MM.1S (cell line): ENCODE measurements at regions not wholly inside any gene's neighbourhood (a gene's known extent, or its start where the extent isn't known, plus 50 kb on each side); places are given as distances from the start of the nearest gene placed in this dataset.

Experiments used
- DNase-seq: peaks from one replicate; pipeline ENCODE4 v3.0.0-alpha.2; 2015
- H2AFZ ChIP-seq: fragments of 300-600 bp; sonication (generic); 2 replicates; pipeline ENCODE4 v1.6.0; 2016; ENCODE audit warnings: antibody characterized with exemption, low read length
- H3F3A ChIP-seq: fragments of 300-600 bp; sonication (generic); 2 replicates; pipeline ENCODE4 v1.6.1; 2016; ENCODE audit warnings: mild to moderate bottlenecking, antibody characterized with exemption, low read length, moderate library complexity, mixed read lengths; ENCODE audit not compliant: insufficient read depth
- H3K27ac ChIP-seq: fragments of 300-600 bp; sonication (generic); 2 replicates; pipeline ENCODE4 v1.5.1; 2016; ENCODE audit warnings: mild to moderate bottlenecking, low read length
- H3K27me3 ChIP-seq: fragments of 300-600 bp; sonication (generic); replicated peaks from 2 replicates; pipeline ENCODE4 v1.6.0; 2016; ENCODE audit warnings: low read length; ENCODE audit not compliant: insufficient read depth
- H3K36me3 ChIP-seq: fragments of 300-600 bp; sonication (generic); replicated peaks from 2 replicates; pipeline ENCODE4 v1.6.1; 2016; ENCODE audit warnings: mild to moderate bottlenecking, low read length, mixed read lengths; ENCODE audit not compliant: insufficient read depth
- H3K4me1 ChIP-seq: fragments of 300-600 bp; sonication (generic); 2 replicates; pipeline ENCODE4 v1.6.1; 2016; ENCODE audit warnings: low read length, mixed read lengths
- H3K4me2 ChIP-seq: fragments of 300-600 bp; sonication (generic); 2 replicates; pipeline ENCODE4 v1.6.0; 2016; ENCODE audit warnings: low read depth, low read length
- H3K4me3 ChIP-seq: fragments of 300-600 bp; sonication (generic); 2 replicates; pipeline ENCODE4 v1.5.1; 2016; ENCODE audit warnings: low read length, mixed read lengths
- H3K79me2 ChIP-seq: fragments of 300-600 bp; sonication (generic); 2 replicates; pipeline ENCODE4 v1.6.1; 2016; ENCODE audit warnings: mixed run types, low read length, mixed read lengths
- H3K9ac ChIP-seq: fragments of 300-600 bp; sonication (generic); 2 replicates; pipeline ENCODE4 v1.6.1; 2016; ENCODE audit warnings: low read length, mixed read lengths
- H3K9me2 ChIP-seq: fragments of 300-600 bp; sonication (generic); replicated peaks from 2 replicates; pipeline ENCODE4 v1.6.1; 2016; ENCODE audit warnings: mild to moderate bottlenecking, low read length, mixed read lengths; ENCODE audit not compliant: insufficient read depth
- H3K9me3 ChIP-seq: fragments of 300-600 bp; sonication (generic); replicated peaks from 2 replicates; pipeline ENCODE4 v1.6.1; 2016; ENCODE audit warnings: mild to moderate bottlenecking, low read length, mixed read lengths; ENCODE audit not compliant: insufficient read depth
- H4K20me1 ChIP-seq: fragments of 300-600 bp; sonication (generic); 2 replicates; pipeline ENCODE4 v1.6.1; 2016; ENCODE audit warnings: mild to moderate bottlenecking, low read length, moderate library complexity, mixed read lengths; ENCODE audit not compliant: insufficient read depth
- EZH2 ChIP-seq: fragments of 300-600 bp; sonication (generic); optimal IDR thresholded peaks from 2 replicates; pipeline ENCODE3; 2017; ENCODE audit warnings: low read depth, mild to moderate bottlenecking, antibody characterized with exemption, low read length, mixed read lengths
- EZH2phosphoT487 ChIP-seq: fragments of 300-600 bp; sonication (generic); IDR thresholded peaks from 2 replicates; pipeline ENCODE4 v1.6.1; 2018; ENCODE audit warnings: antibody characterized with exemption, low read length
- TF ChIP-seq, protein P1 (sequence below): fragments of 300-600 bp; sonication (generic); IDR thresholded peaks from 2 replicates; pipeline ENCODE4 v1.5.1; 2016; ENCODE audit warnings: antibody characterized with exemption, low read length, mixed read lengths

DNA sequence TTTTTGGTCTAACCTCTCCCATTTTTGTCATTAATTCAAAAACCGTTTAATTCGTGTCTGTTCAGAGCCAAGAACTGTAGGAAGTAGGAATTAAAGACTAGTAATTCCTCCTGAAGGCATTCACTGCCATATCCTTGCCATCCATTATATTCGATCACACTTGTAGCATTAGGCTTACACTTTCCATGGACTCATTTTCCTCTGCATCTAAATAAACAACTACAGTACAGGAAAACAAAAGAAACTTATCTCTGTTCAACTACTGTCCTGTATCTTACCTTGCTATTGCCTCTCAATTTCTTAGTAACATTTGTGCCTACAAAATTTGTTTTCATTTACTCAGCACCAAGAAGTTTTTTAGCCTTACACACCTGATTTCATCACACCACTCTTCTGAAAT, 111.6 kb upstream of the SEMA3C start:
- Histone ChIP-seq H3K27ac (no peak overlapping the region), H3K9me2 (no peaks in the 10 kb centered on the region), H4K20me1 (no peaks in the 10 kb centered on the region), H3K9ac (no peak overlapping the region), H3K79me2 (no peaks in the 10 kb centered on the region), H2AFZ (no peak overlapping the region), H3K9me3 (no peaks in the 10 kb centered on the region), H3K36me3 (no peaks in the 10 kb centered on the region), H3K4me2 (no peak overlapping the region), H3K4me1 (no peaks in the 10 kb centered on the region), H3K27me3 (no peaks in the 10 kb centered on the region), H3K4me3 (no peak overlapping the region), H3F3A (no peaks in the 10 kb centered on the region)
- no peak for DNase-seq
- TF ChIP-seq EZH2 (no peak), EZH2phosphoT487 (no peak)
- TF ChIP-seq, protein P1, sequence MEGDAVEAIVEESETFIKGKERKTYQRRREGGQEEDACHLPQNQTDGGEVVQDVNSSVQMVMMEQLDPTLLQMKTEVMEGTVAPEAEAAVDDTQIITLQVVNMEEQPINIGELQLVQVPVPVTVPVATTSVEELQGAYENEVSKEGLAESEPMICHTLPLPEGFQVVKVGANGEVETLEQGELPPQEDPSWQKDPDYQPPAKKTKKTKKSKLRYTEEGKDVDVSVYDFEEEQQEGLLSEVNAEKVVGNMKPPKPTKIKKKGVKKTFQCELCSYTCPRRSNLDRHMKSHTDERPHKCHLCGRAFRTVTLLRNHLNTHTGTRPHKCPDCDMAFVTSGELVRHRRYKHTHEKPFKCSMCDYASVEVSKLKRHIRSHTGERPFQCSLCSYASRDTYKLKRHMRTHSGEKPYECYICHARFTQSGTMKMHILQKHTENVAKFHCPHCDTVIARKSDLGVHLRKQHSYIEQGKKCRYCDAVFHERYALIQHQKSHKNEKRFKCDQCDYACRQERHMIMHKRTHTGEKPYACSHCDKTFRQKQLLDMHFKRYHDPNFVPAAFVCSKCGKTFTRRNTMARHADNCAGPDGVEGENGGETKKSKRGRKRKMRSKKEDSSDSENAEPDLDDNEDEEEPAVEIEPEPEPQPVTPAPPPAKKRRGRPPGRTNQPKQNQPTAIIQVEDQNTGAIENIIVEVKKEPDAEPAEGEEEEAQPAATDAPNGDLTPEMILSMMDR: no peak

DNA sequence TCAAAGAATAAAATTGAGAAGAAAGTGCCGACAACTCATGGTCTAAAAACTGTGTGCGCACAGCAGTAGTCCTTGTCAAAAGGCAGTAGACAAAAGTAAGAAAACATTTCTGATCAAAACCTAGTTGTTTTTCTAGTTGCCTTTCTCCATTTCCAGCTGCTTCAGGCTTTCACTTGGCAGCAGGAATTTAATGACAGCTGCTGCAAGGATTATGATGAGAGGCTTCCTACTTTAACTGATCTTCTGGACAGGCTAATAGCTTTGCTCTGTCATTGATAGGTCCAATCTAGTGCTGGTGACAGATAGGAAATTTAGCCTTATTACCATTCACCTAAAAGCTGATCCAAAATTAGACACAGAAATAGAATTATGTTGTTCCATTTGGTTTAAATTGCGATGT, 110.7 kb upstream of the SEMA3C start:
- no peaks in the 10 kb centered on the region for H3F3A ChIP-seq
- H4K20me1 ChIP-seq: no peaks in the 10 kb centered on the region
- H3K4me3 ChIP-seq: no peak overlapping the region
- no peaks in the 10 kb centered on the region for H3K79me2 ChIP-seq
- H3K9me3 ChIP-seq: no peaks in the 10 kb centered on the region
- DNase-seq: no peak
- no peak overlapping the region for H3K27ac ChIP-seq
- H3K9me2 ChIP-seq: no peaks in the 10 kb centered on the region
- no peaks in the 10 kb centered on the region for H3K4me1 ChIP-seq
- H2AFZ ChIP-seq: no peak overlapping the region
- no peak overlapping the region for H3K4me2 ChIP-seq
- no peak for TF ChIP-seq EZH2
- TF ChIP-seq, protein P1: no peak
- no peak for TF ChIP-seq EZH2phosphoT487
- no peaks in the 10 kb centered on the region for H3K36me3 ChIP-seq
- H3K27me3 ChIP-seq: no peaks in the 10 kb centered on the region
- H3K9ac ChIP-seq: no peak overlapping the region

DNA sequence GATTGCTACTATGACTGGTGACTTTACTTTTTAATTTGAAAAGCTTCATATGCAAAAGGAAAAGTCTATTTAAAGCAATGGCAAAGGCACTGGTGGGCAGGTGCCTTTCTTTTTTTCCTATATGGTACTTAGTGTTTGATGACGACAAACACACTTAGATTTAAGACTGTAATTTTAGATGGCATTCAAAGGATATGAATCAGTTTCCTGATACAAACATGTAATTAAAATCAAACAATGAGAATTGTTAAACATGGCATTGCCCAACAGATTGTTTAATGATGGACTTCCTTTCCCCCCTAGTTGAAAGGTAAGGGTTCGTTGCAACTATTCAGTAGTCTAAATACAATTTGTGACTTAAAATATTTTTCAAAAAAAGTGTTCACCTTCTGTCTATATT, 106.5 kb upstream of the SEMA3C start:
- H3F3A ChIP-seq: no peaks in the 10 kb centered on the region
- H2AFZ ChIP-seq: no peak overlapping the region
- no peaks in the 10 kb centered on the region for H3K9me3 ChIP-seq
- H3K4me1 ChIP-seq: no peaks in the 10 kb centered on the region
- no peak overlapping the region for H3K4me3 ChIP-seq
- no peak for DNase-seq
- H3K36me3 ChIP-seq: no peaks in the 10 kb centered on the region
- H3K9me2 ChIP-seq: no peaks in the 10 kb centered on the region
- TF ChIP-seq EZH2phosphoT487: no peak
- TF ChIP-seq, protein P1: no peak
- no peak for TF ChIP-seq EZH2
- H3K9ac ChIP-seq: no peak overlapping the region
- H3K4me2 ChIP-seq: no peak overlapping the region
- H3K27ac ChIP-seq: no peak overlapping the region
- H4K20me1 ChIP-seq: no peaks in the 10 kb centered on the region
- H3K79me2 ChIP-seq: no peaks in the 10 kb centered on the region
- H3K27me3 ChIP-seq: no peaks in the 10 kb centered on the region
